GM21825 (cell line): ENCODE measurements at regions not wholly inside any gene's neighbourhood (a gene's known extent, or its start where the extent isn't known, plus 50 kb on each side); places are given as distances from the start of the nearest gene placed in this dataset.
"Not testable (repeated sequence)": the region's sequence is repeated elsewhere in the genome, so short reads cannot be mapped to it uniquely, and the experiment has no call there.

Experiments
- ATAC-seq: cut with Tn5 transposase; IDR thresholded peaks from one replicate; pipeline ENCODE4 v1.9.1; 2021; ENCODE audit warnings: mild to moderate bottlenecking, moderate library complexity; ENCODE audit not compliant: unreplicated experiment

DNA sequence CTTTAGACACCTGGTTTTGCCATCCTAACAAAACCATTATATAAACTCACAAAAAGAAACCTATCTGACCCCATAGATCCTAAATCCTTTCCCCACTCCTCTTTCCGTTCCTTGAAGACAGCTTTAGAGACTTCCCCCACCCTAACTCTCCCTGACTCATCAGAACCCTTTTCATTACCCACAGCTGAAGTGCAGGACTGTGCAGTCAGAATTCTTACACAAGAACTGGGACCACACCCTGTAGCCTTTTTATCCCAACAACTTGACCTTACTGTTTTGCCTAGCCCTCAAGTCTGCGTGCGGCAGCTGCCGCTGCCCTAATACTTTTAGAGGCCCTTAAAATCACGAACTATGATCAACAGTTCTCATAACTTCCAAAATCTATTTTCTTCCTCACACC is 254.9 kb upstream of the GULP1 start:
- not testable (repeated sequence) for ATAC-seq

DNA sequence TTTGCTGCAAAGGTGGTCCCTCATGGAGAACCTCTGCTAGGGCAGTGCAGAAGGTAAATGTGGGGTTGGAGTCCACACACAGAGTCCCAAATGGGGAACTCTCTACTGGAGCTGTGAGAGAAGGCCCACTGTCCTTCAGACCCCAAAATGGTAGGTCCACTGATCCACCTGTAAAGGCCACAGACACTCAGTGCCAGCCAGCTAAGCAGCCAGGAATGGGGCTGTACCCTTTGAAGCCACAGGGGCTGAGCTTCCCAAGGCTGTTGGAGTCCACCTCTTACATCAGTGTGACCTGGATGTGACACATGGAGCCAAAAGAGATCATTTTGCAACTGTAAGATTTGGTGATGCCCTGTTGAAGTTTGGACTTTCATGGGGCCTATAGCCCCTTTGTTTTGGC is 252.4 kb upstream of the GULP1 start:
- ATAC-seq, result no peak

DNA sequence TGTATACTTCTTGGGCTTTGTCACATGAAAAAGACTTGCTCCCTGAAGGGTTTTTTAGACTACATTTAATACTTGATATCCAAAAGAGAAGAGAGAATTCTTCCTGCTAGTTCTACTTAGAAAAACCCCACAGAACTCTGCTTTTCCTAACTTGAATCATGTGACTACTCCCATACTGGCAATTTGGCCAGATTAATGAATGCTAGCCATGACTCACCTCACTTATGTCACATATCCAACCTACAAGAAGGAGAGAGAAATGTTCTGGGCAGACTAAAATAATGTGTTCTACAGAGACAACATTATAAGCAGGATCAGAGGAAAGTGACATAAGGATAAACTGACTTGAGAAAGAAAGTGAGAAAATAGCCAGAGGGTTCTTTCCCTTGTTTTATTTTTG is 249.3 kb upstream of the GULP1 start:
- no peak for ATAC-seq

DNA sequence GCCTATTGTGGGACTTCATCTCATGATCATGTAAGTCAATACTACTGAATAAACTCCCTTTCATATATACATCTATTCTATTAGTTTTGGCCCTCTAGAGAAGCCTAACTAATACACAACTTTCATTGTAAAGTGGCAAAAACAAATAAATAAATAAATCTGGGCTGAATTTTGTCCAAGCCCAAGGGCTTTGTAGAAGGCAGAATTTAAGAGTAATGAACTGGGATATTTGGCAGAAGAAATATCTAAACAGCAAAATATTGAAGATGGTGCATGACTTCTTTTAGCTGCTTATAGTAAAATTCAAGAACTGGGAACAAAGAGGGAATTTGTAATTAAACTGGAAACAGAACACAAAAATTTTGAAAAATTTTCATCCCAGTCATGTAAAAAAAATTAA is 246.7 kb upstream of the GULP1 start:
- ATAC-seq, result no peak

DNA sequence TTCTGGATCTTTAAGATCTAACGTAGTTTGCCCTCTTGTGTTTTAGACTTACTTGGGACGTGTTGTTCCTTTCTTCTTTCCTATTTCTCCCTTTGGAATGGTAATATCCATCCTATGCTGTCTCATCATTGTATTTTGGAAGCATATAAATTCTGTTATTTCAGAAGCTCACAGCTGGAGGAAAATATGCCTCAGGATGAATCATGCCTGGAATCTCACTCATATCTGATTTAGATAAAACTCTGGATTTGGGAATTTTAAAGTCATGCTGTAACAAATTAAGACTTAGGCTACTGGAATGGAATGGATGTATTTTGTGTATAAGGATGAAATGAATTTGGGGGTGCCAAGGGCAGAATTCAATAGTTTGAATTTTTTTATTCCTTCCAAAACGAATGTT is 245.2 kb upstream of the GULP1 start:
- ATAC-seq, result no peak

DNA sequence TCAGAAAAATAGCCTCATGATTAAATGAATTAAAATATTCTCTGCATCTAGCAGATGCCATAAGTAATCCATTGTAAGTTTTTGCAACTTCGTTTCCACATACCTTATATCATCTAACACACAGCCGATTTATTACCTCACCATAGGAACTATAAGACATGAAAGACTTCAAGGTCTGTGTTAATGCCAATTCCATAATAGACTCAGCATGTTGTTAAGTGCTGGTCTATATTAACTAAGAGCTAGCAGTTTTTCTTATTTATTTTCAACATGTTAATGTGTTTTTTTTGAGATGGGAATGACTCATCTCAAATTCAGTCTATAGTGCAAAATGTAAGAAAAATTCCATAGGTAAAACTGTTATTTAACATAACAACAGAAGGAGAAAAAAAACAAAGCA is 243.9 kb upstream of the GULP1 start:
- no peak for ATAC-seq

DNA sequence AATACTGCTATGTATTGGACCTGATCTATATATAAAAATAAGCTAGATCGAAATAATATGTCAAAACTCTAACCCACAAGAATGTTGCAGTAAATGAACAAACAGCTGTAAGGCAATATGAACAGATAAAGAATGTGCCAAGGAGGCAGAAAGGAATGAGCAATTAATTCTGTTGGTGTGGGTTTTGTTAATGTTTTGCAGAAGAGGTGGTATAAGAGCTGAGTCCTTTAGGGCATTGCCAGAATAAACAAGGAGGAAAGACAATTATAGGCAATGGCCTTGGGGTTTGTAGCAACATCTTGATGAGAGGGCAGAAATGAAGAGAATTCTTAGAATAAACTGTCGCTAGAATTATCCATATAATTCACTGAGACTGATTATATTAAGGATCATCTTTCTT is 240.9 kb upstream of the GULP1 start:
- ATAC-seq, result no peak

DNA sequence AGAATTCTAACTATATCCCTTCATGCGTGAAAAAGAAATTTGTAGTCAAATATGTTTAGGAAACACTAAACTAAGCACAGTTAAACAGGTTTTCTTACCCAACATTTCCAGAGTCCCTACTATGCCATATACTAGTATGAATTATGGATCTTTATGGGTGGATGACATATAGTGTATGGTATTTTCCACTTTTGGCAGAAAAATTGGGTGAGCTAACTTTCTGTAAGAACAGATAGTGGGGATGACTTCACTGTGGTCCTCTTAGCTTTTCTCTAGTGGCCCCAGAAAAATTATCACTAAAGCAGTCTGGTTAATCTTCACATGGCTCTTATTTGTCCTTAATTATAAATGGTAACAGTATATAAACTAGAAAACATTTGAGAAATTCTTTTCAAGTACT is 240.0 kb upstream of the GULP1 start:
- ATAC-seq, result no peak

DNA sequence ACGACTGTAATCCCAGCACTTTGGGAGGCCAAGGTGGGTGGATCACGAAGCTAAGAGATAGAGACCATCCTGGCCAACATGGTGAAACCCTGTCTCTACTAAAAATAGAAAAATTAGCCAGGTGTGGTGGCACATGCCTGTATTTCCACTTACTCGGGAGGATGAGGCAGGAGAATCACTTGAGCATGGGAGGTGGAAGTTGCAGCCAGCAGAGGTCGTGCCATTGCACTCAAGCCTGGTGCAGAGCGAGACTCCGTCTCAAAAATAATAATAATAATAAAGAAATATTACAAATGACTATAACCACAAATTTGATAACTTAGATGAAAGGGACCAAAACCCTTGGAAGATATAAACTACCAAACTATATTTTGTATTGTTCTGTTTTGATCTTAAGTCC is 226.3 kb upstream of the GULP1 start:
- ATAC-seq, result no peak

DNA sequence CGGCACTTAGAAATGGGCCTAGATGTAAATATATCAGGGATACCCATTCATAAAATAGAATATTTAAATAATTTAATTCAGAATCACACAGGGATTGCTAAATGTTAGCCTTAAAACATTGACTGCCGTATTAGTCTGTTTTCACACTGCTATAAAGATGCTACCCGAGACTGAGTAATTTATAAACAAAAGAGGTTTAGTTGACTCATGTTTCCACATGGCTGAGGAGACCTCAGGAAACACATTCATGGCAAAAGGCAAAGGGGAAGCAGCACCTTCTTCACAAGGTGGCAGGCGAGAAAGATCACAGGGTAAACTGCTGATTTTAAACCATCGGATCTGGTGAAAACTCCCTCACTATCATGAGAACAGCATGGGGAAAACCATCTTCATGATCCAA is 223.6 kb upstream of the GULP1 start:
- no peak for ATAC-seq

DNA sequence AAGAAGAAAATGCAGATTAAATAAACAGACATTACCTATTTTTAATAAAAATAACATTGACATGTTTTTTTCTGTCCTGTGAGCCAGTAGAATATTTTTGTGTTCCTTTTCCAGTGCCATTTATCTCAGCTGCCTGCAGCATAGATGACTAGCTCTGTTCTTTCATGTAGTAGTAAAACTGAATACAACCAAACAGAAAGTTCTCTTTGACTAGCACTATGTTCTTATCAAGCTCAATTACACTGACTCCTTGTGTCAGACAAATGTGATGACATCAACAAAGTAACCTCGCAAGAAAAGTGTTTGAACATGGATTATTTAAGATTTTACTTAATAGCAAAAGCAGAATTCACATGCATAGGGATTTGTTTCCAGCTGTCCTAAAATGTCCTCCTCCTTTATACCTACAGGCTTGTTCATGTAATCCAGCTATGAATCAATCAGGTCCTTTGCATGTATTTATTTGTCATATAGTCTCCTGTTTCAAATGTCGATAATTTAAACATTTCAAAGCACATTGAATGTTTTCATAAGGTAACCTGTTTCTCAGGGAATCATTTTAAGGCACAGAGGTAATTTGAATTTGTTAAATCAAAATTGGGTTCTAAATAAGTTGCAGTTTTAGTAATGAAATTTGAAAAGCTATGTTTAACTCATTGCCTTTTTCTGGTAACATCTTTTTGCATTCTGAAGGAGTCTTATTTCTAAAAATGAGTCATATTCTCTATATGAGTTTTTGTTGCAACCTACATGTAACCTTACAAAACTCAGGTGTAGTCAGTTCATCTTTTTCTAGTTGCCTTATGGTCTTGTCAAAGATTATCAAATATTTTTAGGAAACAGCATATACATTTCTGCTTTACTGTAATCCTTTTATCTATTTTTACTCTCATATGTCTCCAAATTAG is 215.3 kb upstream of the GULP1 start:
- ATAC-seq, result no peak

DNA sequence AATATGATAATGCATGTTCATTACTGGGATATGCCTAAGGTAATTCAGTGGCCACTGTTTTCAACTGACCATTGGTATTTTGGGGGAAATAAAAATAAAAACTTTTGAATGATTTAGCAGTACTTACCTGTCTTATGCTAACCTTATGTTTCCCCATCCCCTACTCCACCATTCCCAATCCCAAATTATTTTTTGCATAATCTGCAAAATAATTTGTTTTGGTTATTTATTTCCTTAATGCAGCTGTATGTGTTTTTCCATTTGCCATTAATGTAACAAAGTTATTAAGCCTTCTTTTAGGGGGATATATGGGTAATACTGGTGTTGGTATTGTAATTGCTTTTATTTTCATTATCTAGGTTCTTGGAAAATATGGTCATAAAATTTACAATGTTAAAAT is 213.9 kb upstream of the GULP1 start:
- no peak for ATAC-seq

DNA sequence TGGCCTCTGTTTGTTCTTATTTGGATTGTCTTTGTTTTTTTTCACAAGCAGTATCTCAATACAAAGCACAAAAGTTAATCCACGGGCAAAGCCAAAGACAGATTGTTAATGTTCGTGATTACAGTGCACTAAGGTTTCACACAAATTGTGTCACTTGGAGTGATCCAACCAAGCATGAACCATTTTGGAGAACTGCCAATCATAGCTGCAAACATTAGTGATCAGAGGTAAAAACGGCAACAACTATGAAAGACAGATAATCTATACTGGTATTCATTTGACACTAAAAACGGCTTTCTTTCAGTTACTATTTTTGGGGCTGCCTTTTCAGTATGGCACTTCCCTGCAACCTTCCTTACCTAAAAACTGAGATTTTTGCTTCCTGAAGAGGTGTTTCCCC is 213.1 kb upstream of the GULP1 start:
- no peak for ATAC-seq

DNA sequence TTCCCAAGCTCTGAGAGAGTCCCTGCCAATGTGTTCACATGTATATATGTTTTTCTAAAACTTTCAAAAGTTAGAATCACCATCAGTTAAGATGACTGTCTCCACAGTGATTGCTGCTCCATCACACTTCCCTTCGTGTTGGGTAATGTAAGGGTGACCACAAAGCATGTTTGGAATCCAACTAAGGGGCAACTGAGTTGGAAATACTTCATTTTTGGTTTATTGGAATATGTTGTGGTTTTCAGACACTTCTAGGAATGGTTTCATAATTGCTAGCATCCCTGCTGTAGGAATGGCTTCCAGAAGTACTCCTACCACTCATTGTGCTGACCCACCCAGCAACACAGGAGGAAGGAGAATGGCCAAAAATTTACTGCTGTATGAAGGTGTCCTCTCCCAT is 212.5 kb upstream of the GULP1 start:
- ATAC-seq, result no peak

DNA sequence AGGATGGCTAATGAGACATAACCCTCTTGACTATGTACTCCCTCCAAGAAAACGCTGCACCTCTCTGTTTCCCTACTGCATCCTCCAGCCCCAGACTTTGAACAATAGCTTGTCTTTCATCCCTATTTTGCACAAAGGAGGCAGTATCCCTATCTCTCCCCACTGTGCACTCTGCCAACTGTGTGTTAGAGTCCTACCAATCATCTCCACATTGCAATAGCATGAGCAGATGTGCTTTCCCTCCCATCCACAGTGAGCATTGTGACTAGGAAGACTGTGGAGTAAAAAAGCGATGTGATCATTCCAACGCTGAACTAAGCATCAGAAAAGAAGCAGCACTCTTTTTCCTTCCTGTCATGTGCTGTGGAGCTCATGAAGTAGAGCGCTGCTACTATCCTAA is 206.3 kb upstream of the GULP1 start:
- ATAC-seq, result no peak

DNA sequence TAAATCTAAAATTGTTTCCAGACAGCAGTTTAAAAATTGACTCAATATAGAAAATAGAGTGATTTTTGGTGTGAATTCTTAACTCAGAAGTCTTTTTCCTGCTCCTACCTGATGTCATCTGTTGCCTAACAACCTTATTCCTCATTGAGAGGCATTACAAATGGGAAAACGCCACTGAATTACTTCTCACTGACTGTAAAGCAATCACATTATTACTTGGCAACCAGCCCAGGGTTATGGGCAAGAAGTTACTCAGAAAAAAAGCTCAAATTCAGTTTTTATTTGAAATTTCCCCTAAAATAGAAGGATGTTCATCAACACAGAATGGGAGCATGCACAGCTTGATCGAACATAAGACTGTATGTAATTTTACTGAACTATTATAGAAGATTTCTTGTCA is 201.8 kb upstream of the GULP1 start:
- no peak for ATAC-seq

DNA sequence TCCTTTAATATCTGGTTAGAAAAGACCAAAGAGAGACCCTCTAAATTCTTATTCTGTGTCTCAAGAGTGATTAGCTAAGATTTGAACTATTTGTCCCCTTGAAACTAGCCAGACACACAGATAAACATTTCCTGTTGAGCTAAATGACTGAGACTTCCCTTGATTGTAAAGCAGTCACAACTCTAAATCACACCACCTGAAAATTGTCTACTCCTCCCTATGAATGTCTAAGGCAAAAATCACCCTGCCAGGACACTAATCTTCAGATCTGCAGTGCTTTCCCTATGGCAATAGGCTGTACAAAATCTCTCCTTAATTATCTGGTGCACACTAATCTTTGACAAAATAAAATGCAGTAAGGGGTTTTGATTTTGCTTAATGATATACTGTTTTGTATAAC is 200.5 kb upstream of the GULP1 start:
- no peak for ATAC-seq

DNA sequence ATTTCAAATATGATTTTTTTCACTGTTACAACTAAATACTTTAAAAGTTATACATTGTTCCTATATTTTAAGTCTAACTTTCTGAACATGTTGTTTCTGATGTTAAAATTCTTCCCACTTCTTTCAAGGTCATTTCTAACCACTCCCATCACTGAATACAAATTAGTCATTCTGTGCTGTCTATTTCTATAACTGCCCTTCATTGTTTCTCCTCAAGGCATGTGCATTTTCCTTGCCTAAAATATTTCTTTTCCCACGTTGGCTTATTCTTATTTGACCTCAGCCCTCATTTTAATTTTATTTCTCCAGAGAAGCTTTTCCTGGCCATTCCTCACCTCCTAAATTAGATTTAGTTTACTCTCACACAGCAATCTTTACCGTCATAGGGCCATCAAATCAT is 198.9 kb upstream of the GULP1 start:
- no peak for ATAC-seq

DNA sequence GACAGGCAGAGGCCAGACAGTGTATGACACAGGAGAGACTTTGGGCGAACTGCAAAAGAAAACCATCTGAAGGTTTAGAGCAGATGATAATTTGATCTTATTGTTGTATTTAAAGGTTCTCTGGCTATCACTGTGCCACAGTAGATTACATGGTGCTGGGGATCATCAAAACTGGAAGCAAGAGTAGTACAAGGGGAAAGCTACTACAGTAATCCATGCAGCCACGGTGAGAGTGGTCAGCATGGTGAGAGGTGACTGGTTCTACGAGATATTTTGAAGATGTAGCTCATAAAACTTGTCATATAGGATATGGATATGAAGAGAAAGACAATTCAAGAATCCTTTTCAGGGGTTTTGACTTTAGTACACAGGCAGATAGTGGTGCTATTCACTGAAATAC is 194.8 kb upstream of the GULP1 start:
- ATAC-seq, result no peak

DNA sequence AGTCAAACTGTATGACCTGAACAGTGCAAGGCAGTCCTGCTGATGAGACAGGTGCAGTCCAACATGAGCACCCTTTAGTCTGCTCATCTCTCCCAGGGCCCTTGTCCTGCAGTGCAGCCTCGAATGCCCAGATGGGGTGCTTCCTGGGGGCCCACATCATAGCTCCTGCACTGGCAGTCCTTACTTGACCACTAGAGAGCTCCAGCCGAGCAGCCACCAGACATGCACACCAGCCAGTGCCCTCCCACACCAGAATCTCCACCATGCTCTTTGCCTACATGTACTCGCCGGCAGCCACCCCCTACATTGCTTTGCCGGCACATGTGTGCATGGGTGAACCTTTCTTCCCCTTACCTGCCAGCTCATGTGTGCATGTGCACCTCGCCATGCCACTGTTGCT is 188.8 kb upstream of the GULP1 start:
- ATAC-seq, result no peak

DNA sequence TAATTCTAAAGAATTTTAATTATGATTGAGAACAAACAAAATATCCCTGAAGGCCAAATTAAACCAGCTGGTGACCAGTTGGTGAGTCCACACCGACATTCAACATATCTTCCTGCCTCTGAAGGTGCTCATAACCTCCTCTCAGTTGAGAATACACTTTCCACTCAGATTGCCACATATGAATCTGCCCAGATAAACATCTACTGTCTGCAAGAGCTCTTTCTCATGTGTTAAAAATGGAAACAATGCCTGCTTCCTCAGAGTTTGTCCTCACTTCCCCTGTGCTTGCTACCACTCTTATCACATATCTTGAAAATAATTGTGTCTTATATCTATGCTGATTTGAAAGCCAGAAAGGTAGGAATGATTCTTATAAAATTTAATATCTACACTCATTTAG is 177.7 kb upstream of the GULP1 start:
- ATAC-seq, result no peak

DNA sequence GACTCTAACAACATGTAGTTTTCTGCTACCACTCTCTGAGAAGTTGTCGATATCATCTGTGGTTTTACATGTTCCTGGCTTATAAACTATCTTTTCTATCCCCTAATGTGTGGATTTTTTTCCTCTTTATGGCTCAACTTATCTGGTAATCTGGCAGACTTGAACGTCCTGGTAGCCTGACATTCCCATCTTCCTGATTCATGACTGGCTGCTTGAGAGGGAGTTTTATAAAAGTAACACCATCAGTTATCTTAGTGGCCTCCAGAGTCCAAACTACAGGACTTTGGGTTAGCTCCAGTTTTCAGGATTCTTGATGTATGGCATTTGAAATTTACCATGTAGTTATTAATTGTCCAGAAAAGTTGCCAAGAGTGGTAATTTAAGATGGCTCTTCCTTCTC is 174.0 kb upstream of the GULP1 start:
- no peak for ATAC-seq

DNA sequence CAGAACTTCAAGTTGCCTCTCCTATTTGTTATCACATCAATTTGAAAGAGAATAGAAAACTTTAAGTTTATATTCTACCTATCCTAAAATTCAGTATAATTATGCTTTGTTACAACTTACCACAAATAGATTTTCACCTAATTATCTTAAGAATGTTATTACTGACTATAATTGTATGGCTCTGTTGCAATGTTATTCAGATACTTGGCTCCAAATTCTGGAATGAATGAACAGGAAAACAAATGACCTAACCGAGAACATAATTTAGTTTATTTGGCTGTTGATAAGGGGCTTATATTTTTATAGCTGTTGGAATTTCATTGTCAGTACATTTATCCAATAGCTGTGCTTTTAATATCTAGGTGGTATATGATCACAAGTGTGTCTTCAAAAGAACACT is 173.2 kb upstream of the GULP1 start:
- no peak for ATAC-seq
